ENCODE measurements at regions not wholly inside any gene's neighbourhood (a gene's known extent, or its start where the extent isn't known, plus 50 kb on each side); places are given as distances from the start of the nearest gene placed in this dataset.
A peak's percentile ranks its signal among the peaks of the same experiment; 100 is the strongest.
"Not testable (repeated sequence)": the region's sequence is repeated elsewhere in the genome, so short reads cannot be mapped to it uniquely, and the experiment has no call there.

GRCh38 chr22:46026899-46027210 is 49.9 kb upstream of the WNT7B start:
- no peak for DNase-seq

GRCh38 chr22:46027211-46028105 is 50.5 kb upstream of the WNT7B start:
- DNase-seq, result no peak

- DNase-seq, result no peak
Measured at GRCh38 chr22:46028106-46028991, 51.4 kb upstream of the WNT7B start.

- no peak for DNase-seq
Measured at GRCh38 chr22:46029036-46029435, 52.1 kb upstream of the WNT7B start.

GRCh38 chr22:46029574-46030200 is 52.7 kb upstream of the WNT7B start:
- DNase-seq, result no peak

- no peak for DNase-seq
Measured at GRCh38 chr22:46030231-46030880, 53.4 kb upstream of the WNT7B start.

GRCh38 chr22:46031066-46031465 is 54.1 kb upstream of the WNT7B start:
- DNase-seq, result no peak

GRCh38 chr22:46031557-46031956 is 54.6 kb upstream of the WNT7B start:
- DNase-seq, result no peak

GRCh38 chr22:46031965-46032851 is 55.2 kb upstream of the WNT7B start:
- no peak for DNase-seq

GRCh38 chr22:46033256-46034200 is 56.6 kb upstream of the WNT7B start:
- no peak for DNase-seq

- not testable (repeated sequence) for DNase-seq
Measured at GRCh38 chr22:46034480-46034879, 57.5 kb upstream of the WNT7B start.

GRCh38 chr22:46035380-46035741 is 58.4 kb upstream of the WNT7B start:
- DNase-seq, result no peak

GRCh38 chr22:46035742-46036557 is 59.0 kb upstream of the WNT7B start:
- peak; percentile 95 to 97 for DNase-seq

- DNase-seq, result peak; percentile 46 to 66
Measured at GRCh38 chr22:46036558-46037408, 59.8 kb upstream of the WNT7B start.

GRCh38 chr22:46038174-46038487 is 61.2 kb upstream of the WNT7B start:
- DNase-seq, result no peak

- DNase-seq, result no peak
Measured at GRCh38 chr22:46038516-46039430, 61.8 kb upstream of the WNT7B start.

- no peak for DNase-seq
Measured at GRCh38 chr22:46039535-46039934, 62.6 kb upstream of the WNT7B start.

Measured in NCI-H2081 (cell line).